C4-2B (cell line): ENCODE measurements at regions not wholly inside any gene's neighbourhood (a gene's known extent, or its start where the extent isn't known, plus 50 kb on each side); places are given as distances from the start of the nearest gene placed in this dataset.

Experiments
- ZFX ChIP-seq: fragments of 450-650 bp; IDR thresholded peaks from 2 replicates; pipeline ENCODE4 v1.6.1; 2017
- TF ChIP-seq, protein P1 (sequence below): fragments of 450-650 bp; conservative IDR thresholded peaks from 2 replicates; pipeline ENCODE4 v1.5.1; 2017; ENCODE audit warnings: mild to moderate bottlenecking

DNA sequence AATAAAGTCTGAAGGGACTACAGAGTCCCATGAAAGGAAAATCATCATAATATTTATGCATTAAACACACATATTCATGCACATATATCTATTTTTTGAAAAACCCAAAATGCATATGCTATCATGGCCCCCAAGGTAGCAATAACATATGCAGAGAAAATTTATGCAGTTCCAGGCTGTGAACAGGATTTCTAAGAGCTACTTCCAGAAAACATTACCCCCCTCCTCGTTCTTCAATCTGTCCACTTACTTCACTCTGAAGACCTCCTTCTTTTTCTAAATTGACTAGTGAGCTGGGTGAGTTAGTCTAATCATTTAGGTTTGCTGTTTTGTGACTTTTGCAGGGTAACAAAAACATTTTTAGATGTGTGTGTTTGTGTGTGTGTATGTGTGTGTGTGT is 376.4 kb upstream of the ZEB2 start:
- TF ChIP-seq, protein P1, sequence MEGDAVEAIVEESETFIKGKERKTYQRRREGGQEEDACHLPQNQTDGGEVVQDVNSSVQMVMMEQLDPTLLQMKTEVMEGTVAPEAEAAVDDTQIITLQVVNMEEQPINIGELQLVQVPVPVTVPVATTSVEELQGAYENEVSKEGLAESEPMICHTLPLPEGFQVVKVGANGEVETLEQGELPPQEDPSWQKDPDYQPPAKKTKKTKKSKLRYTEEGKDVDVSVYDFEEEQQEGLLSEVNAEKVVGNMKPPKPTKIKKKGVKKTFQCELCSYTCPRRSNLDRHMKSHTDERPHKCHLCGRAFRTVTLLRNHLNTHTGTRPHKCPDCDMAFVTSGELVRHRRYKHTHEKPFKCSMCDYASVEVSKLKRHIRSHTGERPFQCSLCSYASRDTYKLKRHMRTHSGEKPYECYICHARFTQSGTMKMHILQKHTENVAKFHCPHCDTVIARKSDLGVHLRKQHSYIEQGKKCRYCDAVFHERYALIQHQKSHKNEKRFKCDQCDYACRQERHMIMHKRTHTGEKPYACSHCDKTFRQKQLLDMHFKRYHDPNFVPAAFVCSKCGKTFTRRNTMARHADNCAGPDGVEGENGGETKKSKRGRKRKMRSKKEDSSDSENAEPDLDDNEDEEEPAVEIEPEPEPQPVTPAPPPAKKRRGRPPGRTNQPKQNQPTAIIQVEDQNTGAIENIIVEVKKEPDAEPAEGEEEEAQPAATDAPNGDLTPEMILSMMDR, result no peak
- no peak for TF ChIP-seq ZFX
